ENCODE measurements at regions not wholly inside any gene's neighbourhood (a gene's known extent, or its start where the extent isn't known, plus 50 kb on each side); places are given as distances from the start of the nearest gene placed in this dataset.

GRCh38 chr15:45918839-45919238 is 284.0 kb downstream of the SQOR start:
- H3K36me3 Mint-ChIP-seq, result no peaks in the 10 kb centered on the region
- H3K4me1 Mint-ChIP-seq (ENCODE audit: low read depth), result no peaks in the 10 kb centered on the region
- H3K27me3 Mint-ChIP-seq, result peaks cover 2% of the 10 kb centered on the region
- no peak overlapping the region for H3K27ac Mint-ChIP-seq
- H3K4me3 Mint-ChIP-seq, result no peak overlapping the region
- H3K9me3 Mint-ChIP-seq (ENCODE audit: low read depth), result no peaks in the 10 kb centered on the region

GRCh38 chr15:45919806-45920205 is 285.0 kb downstream of the SQOR start:
- Mint-ChIP-seq H3K9me3 (ENCODE audit: low read depth) (no peaks in the 10 kb centered on the region), H3K36me3 (no peaks in the 10 kb centered on the region), H3K4me3 (no peak overlapping the region), H3K27me3 (peaks cover 2% of the 10 kb centered on the region), H3K4me1 (ENCODE audit: low read depth) (no peaks in the 10 kb centered on the region), H3K27ac (no peak overlapping the region)

GRCh38 chr15:45921376-45921775 is 286.5 kb downstream of the SQOR start:
- Mint-ChIP-seq H3K36me3 (no peaks in the 10 kb centered on the region), H3K4me3 (no peak overlapping the region), H3K4me1 (ENCODE audit: low read depth) (no peaks in the 10 kb centered on the region), H3K9me3 (ENCODE audit: low read depth) (no peaks in the 10 kb centered on the region), H3K27ac (no peak overlapping the region), H3K27me3 (peaks cover 2% of the 10 kb centered on the region)

GRCh38 chr15:45921978-45922377 is 287.1 kb downstream of the SQOR start:
- no peaks in the 10 kb centered on the region for H3K9me3 Mint-ChIP-seq (ENCODE audit: low read depth)
- H3K27me3 Mint-ChIP-seq, result no peaks in the 10 kb centered on the region
- no peak overlapping the region for H3K4me3 Mint-ChIP-seq
- H3K27ac Mint-ChIP-seq, result no peak overlapping the region
- no peaks in the 10 kb centered on the region for H3K4me1 Mint-ChIP-seq (ENCODE audit: low read depth)
- H3K36me3 Mint-ChIP-seq, result no peaks in the 10 kb centered on the region

GRCh38 chr15:45941367-45941766 is 306.5 kb downstream of the SQOR start:
- Mint-ChIP-seq H3K4me3 (no peak overlapping the region), H3K27me3 (peaks cover 6% of the 10 kb centered on the region), H3K36me3 (no peaks in the 10 kb centered on the region), H3K9me3 (ENCODE audit: low read depth) (no peaks in the 10 kb centered on the region), H3K4me1 (ENCODE audit: low read depth) (no peaks in the 10 kb centered on the region), H3K27ac (no peak overlapping the region)

- H3K27ac Mint-ChIP-seq, result no peak overlapping the region
- H3K36me3 Mint-ChIP-seq, result no peaks in the 10 kb centered on the region
- H3K4me1 Mint-ChIP-seq (ENCODE audit: low read depth), result no peaks in the 10 kb centered on the region
- no peak overlapping the region for H3K4me3 Mint-ChIP-seq
- peaks cover 3% of the 10 kb centered on the region for H3K27me3 Mint-ChIP-seq
- no peaks in the 10 kb centered on the region for H3K9me3 Mint-ChIP-seq (ENCODE audit: low read depth)
These were observed 308.4 kb downstream of the SQOR start for GRCh38 chr15:45943240-45943639.

GRCh38 chr15:45946111-45946510 is 311.3 kb downstream of the SQOR start:
- no peak overlapping the region for H3K4me3 Mint-ChIP-seq
- H3K27ac Mint-ChIP-seq, result no peak overlapping the region
- peaks cover 4% of the 10 kb centered on the region for H3K9me3 Mint-ChIP-seq (ENCODE audit: low read depth)
- peaks cover 3% of the 10 kb centered on the region for H3K27me3 Mint-ChIP-seq
- no peaks in the 10 kb centered on the region for H3K36me3 Mint-ChIP-seq
- H3K4me1 Mint-ChIP-seq (ENCODE audit: low read depth), result no peaks in the 10 kb centered on the region

- Mint-ChIP-seq H3K36me3 (no peaks in the 10 kb centered on the region), H3K27me3 (peaks cover 4% of the 10 kb centered on the region), H3K4me3 (no peak overlapping the region), H3K4me1 (ENCODE audit: low read depth) (no peaks in the 10 kb centered on the region), H3K27ac (no peak overlapping the region), H3K9me3 (ENCODE audit: low read depth) (peaks cover 4% of the 10 kb centered on the region)
These were observed 313.4 kb downstream of the SQOR start for GRCh38 chr15:45948181-45948621.

GRCh38 chr15:45958924-45959323 is 324.1 kb downstream of the SQOR start:
- Mint-ChIP-seq H3K4me1 (ENCODE audit: low read depth) (no peaks in the 10 kb centered on the region), H3K27ac (no peak overlapping the region), H3K27me3 (peaks cover 6% of the 10 kb centered on the region), H3K4me3 (no peak overlapping the region), H3K9me3 (ENCODE audit: low read depth) (peaks cover 28% of the 10 kb centered on the region), H3K36me3 (no peaks in the 10 kb centered on the region)

GRCh38 chr15:45962733-45963132 is 327.9 kb downstream of the SQOR start:
- Mint-ChIP-seq H3K36me3 (no peaks in the 10 kb centered on the region), H3K9me3 (ENCODE audit: low read depth) (peaks cover 26% of the 10 kb centered on the region), H3K27me3 (peaks cover 3% of the 10 kb centered on the region), H3K4me1 (ENCODE audit: low read depth) (no peaks in the 10 kb centered on the region), H3K4me3 (no peak overlapping the region), H3K27ac (no peak overlapping the region)

GRCh38 chr15:45970542-45970941 is 335.7 kb downstream of the SQOR start:
- Mint-ChIP-seq H3K36me3 (no peaks in the 10 kb centered on the region), H3K27ac (no peak overlapping the region), H3K4me1 (ENCODE audit: low read depth) (no peaks in the 10 kb centered on the region), H3K9me3 (ENCODE audit: low read depth) (no peaks in the 10 kb centered on the region), H3K4me3 (no peak overlapping the region), H3K27me3 (no peaks in the 10 kb centered on the region)

- Mint-ChIP-seq H3K9me3 (ENCODE audit: low read depth) (no peaks in the 10 kb centered on the region), H3K4me3 (no peak overlapping the region), H3K27me3 (peaks cover 4% of the 10 kb centered on the region), H3K36me3 (no peaks in the 10 kb centered on the region), H3K4me1 (ENCODE audit: low read depth) (no peaks in the 10 kb centered on the region), H3K27ac (no peak overlapping the region)
These were observed 345.5 kb downstream of the SQOR start for GRCh38 chr15:45980366-45980765.

- no peak overlapping the region for H3K27ac Mint-ChIP-seq
- H3K4me3 Mint-ChIP-seq, result no peak overlapping the region
- peaks cover 4% of the 10 kb centered on the region for H3K27me3 Mint-ChIP-seq
- H3K36me3 Mint-ChIP-seq, result no peaks in the 10 kb centered on the region
- H3K9me3 Mint-ChIP-seq (ENCODE audit: low read depth), result no peaks in the 10 kb centered on the region
- no peaks in the 10 kb centered on the region for H3K4me1 Mint-ChIP-seq (ENCODE audit: low read depth)
These were observed 346.8 kb downstream of the SQOR start for GRCh38 chr15:45981625-45982024.

- no peaks in the 10 kb centered on the region for H3K4me1 Mint-ChIP-seq (ENCODE audit: low read depth)
- no peak overlapping the region for H3K27ac Mint-ChIP-seq
- H3K4me3 Mint-ChIP-seq, result no peak overlapping the region
- H3K36me3 Mint-ChIP-seq, result no peaks in the 10 kb centered on the region
- peaks cover 3% of the 10 kb centered on the region for H3K9me3 Mint-ChIP-seq (ENCODE audit: low read depth)
- H3K27me3 Mint-ChIP-seq, result no peaks in the 10 kb centered on the region
These were observed 357.0 kb downstream of the SQOR start for GRCh38 chr15:45991863-45992262.

- peaks cover 3% of the 10 kb centered on the region for H3K9me3 Mint-ChIP-seq (ENCODE audit: low read depth)
- no peaks in the 10 kb centered on the region for H3K4me1 Mint-ChIP-seq (ENCODE audit: low read depth)
- no peak overlapping the region for H3K27ac Mint-ChIP-seq
- H3K4me3 Mint-ChIP-seq, result no peak overlapping the region
- no peaks in the 10 kb centered on the region for H3K27me3 Mint-ChIP-seq
- no peaks in the 10 kb centered on the region for H3K36me3 Mint-ChIP-seq
These were observed 358.2 kb downstream of the SQOR start for GRCh38 chr15:45993072-45993471.

- H3K4me1 Mint-ChIP-seq (ENCODE audit: low read depth), result no peaks in the 10 kb centered on the region
- H3K4me3 Mint-ChIP-seq, result no peak overlapping the region
- H3K9me3 Mint-ChIP-seq (ENCODE audit: low read depth), result peaks cover 2% of the 10 kb centered on the region
- no peak overlapping the region for H3K27ac Mint-ChIP-seq
- no peaks in the 10 kb centered on the region for H3K36me3 Mint-ChIP-seq
- no peaks in the 10 kb centered on the region for H3K27me3 Mint-ChIP-seq
These were observed 358.7 kb downstream of the SQOR start for GRCh38 chr15:45993508-45993907.

Data from activated naive CD8-positive, alpha-beta T cell (primary cell).